ENCODE measurements at regions not wholly inside any gene's neighbourhood (a gene's known extent, or its start where the extent isn't known, plus 50 kb on each side); places are given as distances from the start of the nearest gene placed in this dataset.

DNA sequence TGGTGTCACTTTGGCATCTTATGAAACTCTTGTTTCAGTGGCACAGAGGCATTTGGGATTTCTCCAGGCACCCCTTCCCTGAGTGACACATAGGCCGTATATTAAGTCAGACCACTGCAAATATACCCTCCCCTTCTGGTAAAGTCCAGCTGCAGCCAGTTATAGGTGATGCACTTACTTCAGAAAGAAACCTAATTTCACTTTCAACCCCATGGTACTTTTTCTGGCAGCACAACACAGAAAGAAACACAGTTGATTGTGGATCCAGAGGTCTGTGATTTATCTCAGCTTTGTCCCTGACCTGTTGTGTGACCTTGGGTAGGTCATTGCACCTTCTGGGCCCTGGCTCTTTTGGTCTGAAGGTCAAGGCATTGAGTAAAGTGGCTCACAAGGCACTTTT lies 173.2 kb downstream of the BUB3 start:
- TF ChIP-seq CTCF (conservative IDR thresholded peaks at IDR 0.05; ENCODE audit: low read depth, low read length): no peak
- no peak for DNase-seq (ENCODE audit: low read depth)
- no peak overlapping the region for H3K4me3 ChIP-seq (ENCODE audit: low read depth, low read length)

DNA sequence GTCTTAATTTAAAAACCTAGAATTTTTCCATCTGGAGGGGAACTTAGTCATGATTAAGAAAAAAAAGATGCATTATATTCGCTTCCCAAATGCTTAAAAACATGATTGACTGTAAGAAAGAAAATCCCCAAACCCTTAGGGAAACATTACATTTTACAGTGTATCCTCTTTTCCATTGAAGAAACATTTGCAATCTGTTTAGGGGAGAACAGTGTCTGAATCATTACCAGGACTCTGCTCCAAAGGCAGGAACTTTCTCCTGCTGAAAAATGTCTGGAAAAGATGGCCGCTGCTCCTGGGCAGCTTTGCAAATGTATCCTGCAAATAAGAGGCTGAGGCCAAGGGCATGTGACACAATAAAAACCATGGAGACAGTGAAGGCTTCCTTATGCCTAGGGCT lies 173.7 kb downstream of the BUB3 start:
- DNase-seq (ENCODE audit: low read depth): no peak
- TF ChIP-seq CTCF (conservative IDR thresholded peaks at IDR 0.05; ENCODE audit: low read depth, low read length): no peak
- no peak overlapping the region for H3K4me3 ChIP-seq (ENCODE audit: low read depth, low read length)

GRCh38 chr10:123331438-123331837 lies 177.2 kb downstream of the BUB3 start:
- H3K4me3 ChIP-seq (ENCODE audit: low read depth, low read length): no peak overlapping the region
- TF ChIP-seq CTCF (conservative IDR thresholded peaks at IDR 0.05; ENCODE audit: low read depth, low read length): no peak
- DNase-seq (ENCODE audit: low read depth): peak; percentile 13

GRCh38 chr10:123346581-123346980 lies 192.4 kb downstream of the BUB3 start:
- DNase-seq (ENCODE audit: low read depth): no peak
- TF ChIP-seq CTCF (conservative IDR thresholded peaks at IDR 0.05; ENCODE audit: low read depth, low read length): no peak
- no peak overlapping the region for H3K4me3 ChIP-seq (ENCODE audit: low read depth, low read length)

GRCh38 chr10:123348691-123349572 lies 194.7 kb downstream of the BUB3 start:
- no peak for DNase-seq (ENCODE audit: low read depth)
- no peak for TF ChIP-seq CTCF (conservative IDR thresholded peaks at IDR 0.05; ENCODE audit: low read depth, low read length)
- H3K4me3 ChIP-seq (ENCODE audit: low read depth, low read length): no peak overlapping the region

- no peak for TF ChIP-seq CTCF (conservative IDR thresholded peaks at IDR 0.05; ENCODE audit: low read depth, low read length)
- DNase-seq (ENCODE audit: low read depth): no peak
- no peak overlapping the region for H3K4me3 ChIP-seq (ENCODE audit: low read depth, low read length)
Observed at GRCh38 chr10:123351715-123352114, 197.5 kb downstream of the BUB3 start.

DNA sequence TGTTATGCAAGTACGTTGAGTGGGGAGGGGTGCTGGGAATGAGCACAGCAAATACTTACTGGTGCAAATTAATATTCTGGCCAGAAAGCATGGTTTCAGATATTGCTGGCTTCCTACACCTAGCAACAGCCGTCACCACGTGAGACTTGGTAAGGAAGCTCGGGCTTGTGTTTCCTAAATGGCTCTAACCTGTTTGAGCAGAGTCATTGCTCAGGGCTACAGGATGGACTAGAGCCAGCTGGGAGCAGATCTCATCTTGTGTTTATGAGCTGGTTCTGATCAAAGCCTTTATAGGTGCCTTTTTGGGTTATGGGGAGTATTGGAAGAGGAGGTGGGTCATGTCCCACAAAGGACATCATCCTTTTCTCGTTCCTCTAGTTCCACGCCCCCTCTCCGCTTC lies 200.3 kb downstream of the BUB3 start:
- DNase-seq (ENCODE audit: low read depth): no peak
- TF ChIP-seq CTCF (conservative IDR thresholded peaks at IDR 0.05; ENCODE audit: low read depth, low read length): no peak
- H3K4me3 ChIP-seq (ENCODE audit: low read depth, low read length): no peak overlapping the region
